PFSK-1 (cell line): ENCODE measurements at regions not wholly inside any gene's neighbourhood (a gene's known extent, or its start where the extent isn't known, plus 50 kb on each side); places are given as distances from the start of the nearest gene placed in this dataset.

Source experiments
- FOXP2 ChIP-seq: optimal IDR thresholded peaks from 2 replicates; pipeline ENCODE3; 2011; ENCODE audit warnings: borderline replicate concordance, control low read depth, inconsistent platforms; ENCODE audit not compliant: insufficient read depth; ENCODE audit errors: extremely low read length, extremely low read depth
- POLR2AphosphoS5 ChIP-seq: IDR thresholded peaks from 2 replicates; pipeline ENCODE4 v1.6.1; 2012; ENCODE audit warnings: low read depth, mild to moderate bottlenecking, control low read depth, low read length, moderate library complexity
- REST ChIP-seq, 2 experiments: IDR thresholded peaks; 2 replicates each; pipeline versions ENCODE4 v1.6.1 to v1.8.0; 2011 to 2012; ENCODE audit warnings: low read depth in 2 of 2, low read length in 2 of 2, control low read depth in 1 of 2, inconsistent platforms in 1 of 2, mild to moderate bottlenecking in 1 of 2, moderate library complexity in 1 of 2; ENCODE audit not compliant: insufficient read depth in 1 of 2
- SIN3A ChIP-seq: IDR thresholded peaks from 2 replicates; pipeline ENCODE4 v1.6.1; 2012; ENCODE audit warnings: mild to moderate bottlenecking, low read length, moderate library complexity, borderline replicate concordance; ENCODE audit not compliant: insufficient read depth
- TAF1 ChIP-seq: IDR thresholded peaks from 2 replicates; pipeline ENCODE4 v1.6.1; 2012; ENCODE audit warnings: low read length, control low read depth, borderline replicate concordance; ENCODE audit not compliant: insufficient read depth

GRCh38 chr2:57429831-57430230, 616.8 kb upstream of the VRK2 start:
- TF ChIP-seq SIN3A (no peak), POLR2AphosphoS5 (no peak), FOXP2 (no peak), REST (IDR thresholded peaks at IDR 0.05; ENCODE audit: insufficient read depth in 1 of 2, low read depth in 2 of 2, low read length in 2 of 2) (no peak), TAF1 (no peak)

DNA sequence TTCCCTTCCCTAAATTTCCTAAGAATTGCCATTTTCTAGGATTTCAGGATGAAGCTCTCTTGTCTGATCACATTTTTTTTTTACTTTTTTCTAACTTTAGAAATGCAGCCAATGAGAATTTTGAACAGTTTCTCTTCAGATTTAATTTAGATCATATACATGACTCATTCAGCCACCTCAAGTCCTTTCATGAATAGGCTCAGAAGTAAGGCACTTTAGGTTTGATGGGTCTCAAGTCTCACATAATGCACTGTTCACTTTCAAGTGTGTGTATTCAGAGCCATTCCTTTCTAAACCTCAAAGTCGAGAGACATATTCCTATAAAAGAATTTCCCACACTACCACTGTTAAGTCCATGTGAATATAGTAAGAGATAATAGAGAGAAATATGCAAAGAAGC, 614.1 kb upstream of the VRK2 start:
- TF ChIP-seq POLR2AphosphoS5 (no peak), REST (IDR thresholded peaks at IDR 0.05; ENCODE audit: insufficient read depth in 1 of 2, low read depth in 2 of 2, low read length in 2 of 2) (no peak), FOXP2 (no peak), TAF1 (no peak), SIN3A (no peak)

DNA sequence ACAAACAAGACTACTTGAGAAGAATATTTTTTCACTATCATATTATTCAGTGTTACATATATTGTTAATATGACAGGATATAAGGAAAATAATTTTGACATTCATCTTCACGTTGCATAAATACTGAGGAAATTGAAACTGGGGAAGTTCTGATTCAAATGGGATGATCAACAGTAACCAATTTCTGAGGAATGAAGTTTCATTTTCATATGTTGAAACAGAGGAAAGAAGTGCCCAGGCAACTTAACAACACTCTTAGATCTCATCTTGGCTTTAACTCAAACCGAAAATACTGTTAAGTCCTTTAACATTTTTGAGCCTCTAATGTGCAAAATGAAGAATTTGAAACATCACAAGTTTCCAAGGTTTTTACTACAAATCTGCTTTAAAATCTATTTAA, 612.2 kb upstream of the VRK2 start:
- TF ChIP-seq POLR2AphosphoS5, result no peak
- TF ChIP-seq FOXP2, result no peak
- TF ChIP-seq TAF1, result no peak

DNA sequence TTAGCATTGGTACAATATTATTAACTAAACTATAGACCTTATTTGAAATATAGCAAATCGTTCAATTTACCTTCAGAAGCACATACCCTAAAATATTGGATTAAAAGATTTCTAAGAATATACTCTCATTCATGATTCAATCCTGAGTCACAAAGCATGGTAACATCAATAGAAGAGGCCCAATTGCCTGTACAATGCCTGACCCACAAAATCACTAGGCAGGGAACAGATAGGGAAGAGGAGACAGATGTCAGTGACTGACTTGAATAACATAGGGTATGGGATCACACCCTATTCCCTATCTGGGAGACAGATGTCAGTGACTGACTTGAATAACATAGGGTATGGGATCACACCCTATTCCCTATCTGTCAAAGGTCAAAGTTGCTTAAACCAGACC, 611.6 kb upstream of the VRK2 start:
- TF ChIP-seq TAF1 (no peak), FOXP2 (no peak), SIN3A (no peak), POLR2AphosphoS5 (no peak), REST (IDR thresholded peaks at IDR 0.05; ENCODE audit: insufficient read depth in 1 of 2, low read depth in 2 of 2, low read length in 2 of 2) (no peak)

DNA sequence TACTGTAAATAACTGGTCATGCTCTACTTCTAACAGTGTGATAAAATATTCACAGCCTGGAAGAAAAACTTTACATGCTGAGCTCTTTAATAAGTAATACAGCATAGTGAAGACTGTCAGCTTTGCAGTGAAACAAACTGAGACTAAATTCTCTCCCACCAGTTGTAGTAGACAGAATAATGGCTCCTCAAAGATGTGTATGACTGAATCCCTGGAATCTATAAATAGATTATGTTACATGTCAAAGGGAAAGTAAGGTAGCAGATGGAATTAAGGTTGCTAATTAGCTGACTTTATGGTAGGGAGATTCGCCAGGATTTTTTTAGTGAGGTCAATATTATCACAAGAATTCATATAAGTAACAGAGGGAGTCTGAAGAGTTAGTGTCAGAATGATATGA, 609.5 kb upstream of the VRK2 start:
- TF ChIP-seq POLR2AphosphoS5 (no peak), FOXP2 (no peak), SIN3A (no peak), TAF1 (no peak), REST (IDR thresholded peaks at IDR 0.05; ENCODE audit: insufficient read depth in 1 of 2, low read depth in 2 of 2, low read length in 2 of 2) (no peak)

DNA sequence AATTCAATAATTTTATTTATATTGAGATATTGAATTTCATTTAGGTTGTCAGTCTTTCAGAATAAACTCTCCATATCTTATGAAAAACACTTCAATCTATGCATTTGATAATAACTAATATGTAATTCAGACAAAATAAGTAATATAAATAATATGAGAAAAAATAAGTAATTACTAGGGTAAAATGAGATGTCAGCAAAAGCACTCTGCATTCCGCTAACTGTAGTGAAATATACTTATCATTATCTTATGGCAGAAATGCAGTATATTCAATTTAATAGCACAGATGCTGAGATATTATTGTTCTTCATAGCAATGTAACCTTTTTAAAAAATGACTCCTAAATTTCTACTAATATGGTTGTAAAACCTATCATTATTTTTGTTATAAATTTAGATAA, 606.2 kb upstream of the VRK2 start:
- TF ChIP-seq FOXP2 (no peak), REST (IDR thresholded peaks at IDR 0.05; ENCODE audit: insufficient read depth in 1 of 2, low read depth in 2 of 2, low read length in 2 of 2) (no peak), TAF1 (no peak), SIN3A (no peak), POLR2AphosphoS5 (no peak)
